HCT116 (cell line): ENCODE measurements at regions not wholly inside any gene's neighbourhood (a gene's known extent, or its start where the extent isn't known, plus 50 kb on each side); places are given as distances from the start of the nearest gene placed in this dataset.

Experiments
- ATAC-seq: fragments of 200-7000 bp; cut with Tn5 transposase; 2 replicates; pipeline ENCODE4 v1.9.1; 2020; ENCODE audit warnings: mild to moderate bottlenecking, moderate library complexity
- BruUV-seq: library from RNA; stranded (reverse); fragments of 400-500 nt; replicated peaks from 2 replicates; lab custom pipeline; 2021; lab: Mats Ljungman, UMichigan
- CTCF ChIA-PET: fragments of 300-600 bp; sonication (Branson Sonifier 250); formaldehyde crosslinking; loops from one replicate; lab custom pipeline; 2021; ENCODE audit warnings: antibody characterized with exemption; lab: Charles Lee
- POLR2A ChIA-PET: fragments of 300-600, 350-600 bp; sonication (Branson Sonifier 250); formaldehyde crosslinking; loops from one replicate; lab custom pipeline; 2021; ENCODE audit warnings: antibody characterized with exemption; lab: Charles Lee
- RAD21 ChIA-PET, 2 experiments: fragments of 300-600 bp; sonication (Branson Sonifier 250); formaldehyde crosslinking; loops; one replicate each; lab custom pipeline; 2023; ENCODE audit warnings: low total read pairs in 2 of 2; ENCODE audit not compliant: uncharacterized antibody in 2 of 2, unreplicated experiment in 2 of 2, low non-redundant PET in 1 of 2; lab: Charles Lee
- DNase-seq: peaks from one replicate; pipeline ENCODE4 v3.0.0-alpha.2; 2010; ENCODE audit warnings: low read depth, low spot score
- H2AFZ ChIP-seq: fragments of 200-600 bp; shearing (Covaris generic), sonication (generic); 2 replicates; pipeline ENCODE4 v1.6.1; 2017; ENCODE audit warnings: low read depth, mixed run types, mixed read lengths, antibody characterized with exemption, low read length; ENCODE audit not compliant: poor library complexity, severe bottlenecking
- H3K27ac ChIP-seq: 2 replicates; pipeline ENCODE4 v1.5.1; 2012; ENCODE audit warnings: low read depth, low read length
- H3K27me3 ChIP-seq: fragments of 200-600 bp; sonication (generic); 2 replicates; pipeline ENCODE4 v1.6.1; 2016; ENCODE audit warnings: mixed run types, low read length, mixed read lengths; ENCODE audit not compliant: insufficient read depth
- H3K36me3 ChIP-seq, 2 experiments: fragments of 200-500 bp in 1 of 2; fragments of 200-600 bp in 1 of 2; sonication (Bioruptor generic) in 1 of 2; sonication (generic) in 1 of 2; 2 replicates each; pipeline versions ENCODE4 v1.5.1 to v1.6.1; 2014 to 2016; ENCODE audit warnings: low read length in 2 of 2, inconsistent platforms in 1 of 2, mixed read lengths in 1 of 2, mixed run types in 1 of 2; ENCODE audit not compliant: insufficient read depth in 2 of 2, control insufficient read depth in 1 of 2
- H3K4me1 ChIP-seq, 2 experiments: fragments of 200-600 bp in 1 of 2; sonication (generic) in 1 of 2; 2 replicates each; pipeline versions ENCODE4 v1.5.1 to v1.6.1; 2012 to 2017; ENCODE audit warnings: low read length in 2 of 2, inconsistent platforms in 1 of 2, mild to moderate bottlenecking in 1 of 2, mixed read lengths in 1 of 2, mixed run types in 1 of 2, moderate library complexity in 1 of 2; ENCODE audit not compliant: insufficient read depth in 2 of 2, control insufficient read depth in 1 of 2
- H3K4me2 ChIP-seq: fragments of 200-600 bp; sonication (generic); 2 replicates; pipeline ENCODE4 v1.6.1; 2017; ENCODE audit warnings: mixed run types, low read length, mixed read lengths
- H3K4me3 ChIP-seq, 2 experiments: fragments of 200-600 bp in 1 of 2; sonication (generic) in 1 of 2; replicated peaks in 1 of 2; 2 replicates each; pipeline ENCODE4 v1.5.1; 2011 to 2016; ENCODE audit warnings: low read length in 2 of 2, control low read depth in 1 of 2, low read depth in 1 of 2, mild to moderate bottlenecking in 1 of 2, mixed read lengths in 1 of 2, mixed run types in 1 of 2
- H3K79me2 ChIP-seq: fragments of 200-600 bp; sonication (generic); 2 replicates; pipeline ENCODE4 v1.6.1; 2017; ENCODE audit warnings: mild to moderate bottlenecking, mixed run types, low read length, moderate library complexity, mixed read lengths; ENCODE audit not compliant: insufficient read depth
- H3K9ac ChIP-seq: fragments of 200-600 bp; sonication (generic); 2 replicates; pipeline ENCODE4 v1.6.1; 2016; ENCODE audit warnings: low read length, mixed read lengths
- H3K9me2 ChIP-seq: fragments of 200-600 bp; sonication (generic), shearing (Covaris generic); 2 replicates; pipeline ENCODE4 v1.6.1; 2017; ENCODE audit warnings: mixed run types, mild to moderate bottlenecking, moderate library complexity; ENCODE audit not compliant: insufficient read depth
- H3K9me3 ChIP-seq, 2 experiments: fragments of 200-500 bp in 1 of 2; fragments of 200-600 bp in 1 of 2; sonication (Bioruptor generic) in 1 of 2; sonication (generic) in 1 of 2; 2 replicates each; pipeline ENCODE4 v1.6.1; 2014 to 2017; ENCODE audit warnings: low read length in 2 of 2, mixed read lengths in 2 of 2, inconsistent platforms in 1 of 2, low read depth in 1 of 2, mild to moderate bottlenecking in 1 of 2, mixed run types in 1 of 2, moderate library complexity in 1 of 2; ENCODE audit not compliant: control insufficient read depth in 1 of 2, insufficient read depth in 1 of 2
- H4K20me1 ChIP-seq: fragments of 200-600 bp; sonication (generic), shearing (Covaris generic); 2 replicates; pipeline ENCODE4 v1.6.1; 2017; ENCODE audit warnings: mixed run types, mild to moderate bottlenecking, moderate library complexity; ENCODE audit not compliant: insufficient read depth
- CEBPB ChIP-seq: IDR thresholded peaks from 2 replicates; pipeline ENCODE4 v1.6.1; 2012; ENCODE audit warnings: low read depth
- ELF1 ChIP-seq: IDR thresholded peaks from 2 replicates; pipeline ENCODE4 v1.6.1; 2012; ENCODE audit warnings: low read depth, borderline replicate concordance
- EZH2 ChIP-seq: fragments of 200-600 bp; sonication (generic); IDR thresholded peaks from 2 replicates; pipeline ENCODE4 v1.6.1; 2017; ENCODE audit warnings: antibody characterized with exemption, mixed run types
- POLR2A ChIP-seq: IDR thresholded peaks from 2 replicates; pipeline ENCODE4 v1.7.0; 2011; ENCODE audit warnings: borderline replicate concordance; ENCODE audit not compliant: insufficient read depth, insufficient read length; ENCODE audit errors: extremely low read depth
- POLR2AphosphoS5 ChIP-seq: IDR thresholded peaks from 2 replicates; pipeline ENCODE4 v1.6.1; 2011; ENCODE audit warnings: mild to moderate bottlenecking, low read depth, low read length, moderate library complexity
- REST ChIP-seq: IDR thresholded peaks from 2 replicates; pipeline ENCODE4 v1.6.1; 2012; ENCODE audit warnings: low read depth
- YY1 ChIP-seq: IDR thresholded peaks from 2 replicates; pipeline ENCODE4 v1.6.1; 2011; ENCODE audit warnings: low read length, low read depth, moderate library complexity, mild to moderate bottlenecking; ENCODE audit not compliant: insufficient replicate concordance; ENCODE audit errors: extremely low read depth
- ZFX ChIP-seq: fragments of 450-650 bp; IDR thresholded peaks from 2 replicates; pipeline ENCODE4 v1.6.1; 2017
- ZNF274 ChIP-seq: fragments of 200-500 bp; sonication (Bioruptor generic); IDR thresholded peaks from 2 replicates; pipeline ENCODE4 v1.6.1; 2014; ENCODE audit warnings: mild to moderate bottlenecking, low read depth, low read length, inconsistent platforms
- intact Hi-C: fragments of 100-400 bp; cut with micrococcal nuclease; formaldehyde crosslinking; loops from 2 replicates; pipeline ENCODE4 v1.10.0; 2022

- ChIA-PET CTCF (no interaction called here), POLR2A (no interaction called here), RAD21 (no interaction called here)
- no peak overlapping the region for H3K27ac ChIP-seq
- no peaks in the 10 kb centered on the region for H3K36me3 ChIP-seq
- ATAC-seq (no peak), DNase-seq (no peak)
- no peaks in the 10 kb centered on the region for H3K9me2 ChIP-seq
- no peaks in the 10 kb centered on the region for H4K20me1 ChIP-seq
- no peak overlapping the region for H3K4me3 ChIP-seq
- no peak overlapping the region for H3K4me2 ChIP-seq
- H3K79me2 ChIP-seq = no peaks in the 10 kb centered on the region
- H3K9ac ChIP-seq = no peak overlapping the region
- no TSS peak for BruUV-seq
- peaks cover 8 to 10% of the 10 kb centered on the region in 2 experiments; a peak in 3 of 4 replicates for H3K4me1 ChIP-seq
- no peak overlapping the region for H2AFZ ChIP-seq
- no peaks in the 10 kb centered on the region for H3K9me3 ChIP-seq
- H3K27me3 ChIP-seq = no peaks in the 10 kb centered on the region
- no peak for TF ChIP-seq ELF1
- no peak for TF ChIP-seq POLR2A
- TF ChIP-seq ZNF274 = no peak
- no peak for TF ChIP-seq ZFX
- no peak for TF ChIP-seq REST
- no peak for TF ChIP-seq CEBPB
- no peak for TF ChIP-seq POLR2AphosphoS5
- TF ChIP-seq EZH2 = no peak
- TF ChIP-seq YY1 = no peak
- intact Hi-C loops = no loop called here
These were observed 92.9 kb upstream of the PIP4K2A start for GRCh38 chr10:22807238-22807637.
